Ovary (tissue), 3 donors: ENCODE measurements at regions not wholly inside any gene's neighbourhood (a gene's known extent, or its start where the extent isn't known, plus 50 kb on each side); places are given as distances from the start of the nearest gene placed in this dataset.

ENCODE experiments used
- CTCF ChIP-seq, 3 donors: fragments of 450-650 bp in 2 of 3; fragments of 200-600 bp in 1 of 3; IDR thresholded peaks; one replicate each; pipeline versions ENCODE4 v1.5.1 to v1.8.0; 2016 to 2022; ENCODE audit warnings: antibody characterized with exemption in 3 of 3, mild to moderate bottlenecking in 1 of 3
- EP300 ChIP-seq: sonication (generic); formaldehyde crosslinking; IDR thresholded peaks from one replicate; pipeline ENCODE4 v1.6.1; 2017; ENCODE audit warnings: antibody characterized with exemption
- POLR2A ChIP-seq: fragments of 450-650 bp; IDR thresholded peaks from one replicate; pipeline ENCODE4 v1.6.1; 2017; ENCODE audit warnings: antibody characterized with exemption, mild to moderate bottlenecking, moderate library complexity
- donor health status: DM: no; HTN: no; CAD: no.

DNA sequence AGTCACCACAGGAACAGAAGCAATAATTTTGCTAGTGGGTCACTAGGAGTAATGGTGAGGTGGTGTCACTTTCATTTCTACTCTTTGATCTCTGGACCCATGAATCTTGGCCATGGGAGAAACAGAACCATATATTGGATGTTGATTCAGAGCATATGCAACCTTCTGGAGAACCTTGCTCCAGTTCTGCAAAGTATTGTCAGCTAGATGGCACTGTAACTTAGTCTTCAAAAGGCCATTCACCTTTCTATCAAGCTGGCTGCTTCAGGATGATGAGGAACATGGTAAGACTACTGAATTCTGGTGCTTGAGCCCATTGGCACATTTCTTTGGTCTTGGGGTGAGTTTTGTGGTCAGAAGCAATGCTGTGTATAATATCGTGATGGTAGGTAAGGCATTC, 129.1 kb upstream of the FBN2 start:
- no peak for TF ChIP-seq CTCF (IDR thresholded peaks at IDR 0.05)
- TF ChIP-seq EP300: no peak
- TF ChIP-seq POLR2A: no peak
